Fibroblast of the aortic adventitia (primary cell): ENCODE measurements at regions not wholly inside any gene's neighbourhood (a gene's known extent, or its start where the extent isn't known, plus 50 kb on each side); places are given as distances from the start of the nearest gene placed in this dataset.

ENCODE experiments used
- DNase-seq: peaks from one replicate; pipeline ENCODE4 v3.0.0-alpha.2; 2010; ENCODE audit warnings: low read depth
- H3K4me3 ChIP-seq: 2 replicates; pipeline ENCODE4 v1.5.1; 2011; ENCODE audit warnings: low read depth, mild to moderate bottlenecking, control low read depth, low read length, moderate library complexity
- CTCF ChIP-seq: IDR thresholded peaks from 2 replicates; pipeline ENCODE4 v1.5.1; 2011; ENCODE audit warnings: mild to moderate bottlenecking, low read length, control low read depth, inconsistent platforms; ENCODE audit not compliant: insufficient read depth

DNA sequence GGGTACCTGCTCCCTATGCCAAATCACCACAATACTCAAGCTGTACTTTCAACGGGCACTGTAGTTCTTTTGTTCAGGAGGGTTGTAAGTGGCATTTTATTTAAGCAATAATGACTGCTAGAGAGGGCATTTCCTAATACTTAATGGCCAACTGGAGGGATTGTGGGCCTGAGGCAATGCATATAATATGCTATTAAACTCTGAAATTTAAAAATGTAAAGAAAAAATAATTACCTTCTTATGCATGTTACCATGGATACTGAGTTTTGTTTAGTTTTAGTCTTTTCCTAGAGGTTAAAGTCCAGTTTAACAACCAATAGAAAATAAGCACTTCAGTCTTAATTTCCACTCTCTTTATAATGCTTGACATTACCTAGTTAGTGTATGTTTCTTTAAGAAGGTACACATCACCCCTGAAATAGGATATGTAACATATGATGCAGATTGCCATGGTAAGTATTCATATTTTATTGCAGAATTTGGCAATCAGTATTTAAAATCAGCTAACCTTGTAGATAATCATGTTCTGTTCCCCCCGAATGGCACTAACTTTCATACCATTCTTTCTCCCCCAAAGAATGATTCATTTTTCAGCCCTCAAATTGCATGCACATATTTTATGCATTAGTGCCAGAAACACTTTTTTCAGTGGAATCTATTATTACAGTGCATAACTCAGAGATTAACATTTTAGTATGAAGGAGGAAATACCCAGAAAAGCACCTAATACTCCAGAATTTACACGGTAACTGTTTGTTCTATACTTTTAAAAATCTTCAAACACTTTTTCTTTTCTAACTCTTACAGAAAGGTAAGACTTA is 90.3 kb upstream of the ZNF438 start:
- no peak for TF ChIP-seq CTCF
- peak; percentile 80 for DNase-seq
- no peak overlapping the region for H3K4me3 ChIP-seq

DNA sequence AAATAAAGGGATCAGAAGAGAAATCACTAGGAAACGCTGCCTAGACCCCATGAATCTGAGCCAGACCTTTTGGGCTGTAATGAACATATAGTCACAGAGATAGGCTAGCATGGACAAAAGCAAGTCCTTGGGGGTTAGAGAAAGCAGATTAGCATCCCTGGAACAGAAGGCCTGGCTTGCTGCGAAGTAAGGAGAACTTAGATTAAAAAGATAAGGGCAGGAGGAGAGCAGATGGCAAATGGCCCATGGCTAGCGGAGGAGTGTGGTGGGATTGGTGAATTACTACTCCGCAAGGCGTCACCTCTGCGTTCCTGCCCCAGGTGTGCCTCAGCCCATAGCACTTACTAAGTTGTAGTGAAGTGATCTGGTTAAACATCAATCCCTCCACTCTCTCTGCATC is 92.3 kb upstream of the ZNF438 start:
- no peak overlapping the region for H3K4me3 ChIP-seq
- DNase-seq: no peak
- no peak for TF ChIP-seq CTCF

GRCh38 chr10:31124852-31125251 is 93.2 kb upstream of the ZNF438 start:
- H3K4me3 ChIP-seq: no peak overlapping the region
- no peak for TF ChIP-seq CTCF
- peak; percentile 71 for DNase-seq

GRCh38 chr10:31125789-31126188 is 94.1 kb upstream of the ZNF438 start:
- no peak overlapping the region for H3K4me3 ChIP-seq
- TF ChIP-seq CTCF: no peak
- DNase-seq: no peak

DNA sequence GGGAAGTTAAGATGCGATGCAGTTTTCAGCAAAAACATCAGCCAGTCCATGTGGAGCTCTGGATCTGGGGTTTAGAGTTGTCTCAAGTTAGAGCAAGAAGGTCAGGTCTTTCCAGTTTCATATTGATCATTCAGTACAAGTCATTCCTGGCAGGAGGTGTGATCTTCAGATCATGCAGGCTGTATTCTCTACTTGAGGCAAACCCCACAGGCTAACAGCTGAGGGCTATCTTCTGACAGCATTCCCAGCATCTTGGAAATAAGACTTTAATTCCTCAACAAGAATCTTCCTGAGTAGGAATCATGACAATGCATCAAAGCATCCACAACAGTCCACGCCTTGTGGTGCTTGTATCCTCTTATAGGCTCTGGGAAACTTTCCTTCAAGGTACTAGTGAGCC is 94.9 kb upstream of the ZNF438 start:
- peak; percentile 36 for DNase-seq
- no peak for TF ChIP-seq CTCF
- no peak overlapping the region for H3K4me3 ChIP-seq

DNA sequence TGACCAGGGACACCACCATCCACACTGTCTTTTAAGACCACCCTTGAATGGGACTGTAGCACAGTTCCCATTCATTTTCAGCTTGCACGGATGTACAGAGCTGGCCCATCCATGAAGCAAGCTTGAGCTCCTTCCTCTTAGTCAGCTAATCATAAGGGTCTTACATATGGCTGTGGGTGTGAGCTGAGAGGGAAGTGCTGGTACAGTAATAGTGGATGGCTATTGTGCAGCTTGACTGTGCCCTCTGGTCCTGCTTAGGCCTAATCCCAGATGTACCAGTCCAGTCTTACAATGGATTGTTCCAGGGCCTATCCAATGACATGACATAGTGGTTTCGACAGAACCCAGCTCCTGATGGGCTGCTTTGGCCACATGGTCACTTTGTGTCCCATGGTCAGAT is 96.9 kb upstream of the ZNF438 start:
- no peak for TF ChIP-seq CTCF
- no peak overlapping the region for H3K4me3 ChIP-seq
- DNase-seq: no peak

DNA sequence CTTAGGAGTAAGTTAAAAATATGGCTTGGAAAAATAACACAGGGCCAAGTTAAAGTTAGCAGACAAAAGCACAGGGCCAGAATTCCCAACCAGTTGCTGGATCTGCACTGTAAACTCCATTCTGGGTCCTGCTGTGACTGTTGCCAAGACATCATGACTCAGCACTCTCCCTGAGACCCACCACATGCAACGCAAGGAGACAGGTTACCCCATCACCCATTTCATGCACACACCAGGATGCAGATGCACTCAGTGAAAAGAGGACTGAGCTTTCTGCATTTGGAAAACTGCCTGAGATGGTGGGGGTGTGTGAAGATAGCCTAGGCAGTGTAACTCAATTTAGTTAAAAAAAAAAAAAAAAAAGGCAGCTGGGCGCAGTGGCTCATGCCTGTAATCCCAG is 97.6 kb upstream of the ZNF438 start:
- H3K4me3 ChIP-seq: no peak overlapping the region
- no peak for TF ChIP-seq CTCF
- peak; percentile 98 for DNase-seq
